Transverse colon (tissue), 4 donors: ENCODE measurements at regions not wholly inside any gene's neighbourhood (a gene's known extent, or its start where the extent isn't known, plus 50 kb on each side); places are given as distances from the start of the nearest gene placed in this dataset.

Experiments used
- DNase-seq: peaks from one replicate; pipeline ENCODE4 v3.0.0-alpha.2; 2019
- H3K27ac ChIP-seq, 4 donors: fragments of 200-600 bp; sonication (generic); 2 replicates each; pipeline ENCODE4 v1.5.1; 2016 to 2018; ENCODE audit warnings: inconsistent platforms in 4 of 4
- H3K27me3 ChIP-seq: fragments of 200-600 bp; sonication (generic); 2 replicates; pipeline ENCODE4 v1.5.1; 2017; ENCODE audit warnings: inconsistent platforms
- H3K36me3 ChIP-seq, 4 donors: fragments of 200-600 bp; sonication (generic); 2 replicates each; pipeline ENCODE4 v1.5.1; 2017 to 2019; ENCODE audit warnings: inconsistent platforms in 4 of 4
- H3K4me1 ChIP-seq, 4 donors: fragments of 200-600 bp; sonication (generic); 2 replicates each; pipeline ENCODE4 v1.5.1; 2017 to 2020; ENCODE audit warnings: inconsistent platforms in 4 of 4
- H3K4me3 ChIP-seq, 4 donors: fragments of 200-600 bp; sonication (generic); 1 replicate in 1 of 4; 2 replicates in 3 of 4; pipeline versions ENCODE4 v1.5.1 to v1.6.1; 2017 to 2019; ENCODE audit warnings: inconsistent platforms in 4 of 4
- H3K9me3 ChIP-seq, 2 donors: fragments of 200-600 bp; sonication (generic); 2 replicates each; pipeline ENCODE4 v1.5.1; 2017 to 2019; ENCODE audit warnings: inconsistent platforms in 2 of 2
- EP300 ChIP-seq: sonication (generic); formaldehyde crosslinking; IDR thresholded peaks from one replicate; pipeline ENCODE4 v1.6.1; 2017; ENCODE audit warnings: antibody characterized with exemption, low read depth
- POLR2A ChIP-seq: fragments of 450-650 bp; IDR thresholded peaks from one replicate; pipeline ENCODE4 v1.6.1; 2016; ENCODE audit warnings: antibody characterized with exemption, mild to moderate bottlenecking, moderate library complexity
- POLR2AphosphoS5 ChIP-seq, 3 donors: sonication (generic); formaldehyde crosslinking; IDR thresholded peaks; one replicate each; pipeline ENCODE4 v1.6.1; 2016; ENCODE audit warnings: antibody characterized with exemption in 3 of 3
- WGBS, 2 donors: methylation state at CpG; one replicate each; pipeline ENCODE4 v1.1.5; 2018; ENCODE audit warnings: low coverage in 1 of 2; 5-methylcytosine and 5-hydroxymethylcytosine counted together
- in situ Hi-C, 4 donors: fragments of 200-750 bp; cut with MboI; loops; one replicate each; pipeline versions ENCODE4 v1.15.0 to v1.15.1; 2017; ENCODE audit warnings: low sequenced_read_pairs in 3 of 4, low pct_ligation_motif_present in 1 of 4, low pct_unique_long_range_greater_than_20kb in 1 of 4
- intact Hi-C: fragments of 100-400 bp; cut with DNase I; formaldehyde crosslinking; loops from one replicate; pipeline ENCODE4 v1.15.1; 2023; ENCODE audit warnings: low total_unique reads
- TF ChIP-seq, protein P1 (sequence below), 5 experiments: fragments of 200-600 bp in 3 of 5; fragments of 450-650 bp in 2 of 5; sonication (generic) in 3 of 5; IDR thresholded peaks; 1 replicate in 2 of 5; 2 replicates in 3 of 5; pipeline ENCODE4 v1.5.1; 2016 to 2017; ENCODE audit warnings: antibody characterized with exemption in 5 of 5, inconsistent platforms in 3 of 5, mild to moderate bottlenecking in 2 of 5, moderate library complexity in 1 of 5

DNA sequence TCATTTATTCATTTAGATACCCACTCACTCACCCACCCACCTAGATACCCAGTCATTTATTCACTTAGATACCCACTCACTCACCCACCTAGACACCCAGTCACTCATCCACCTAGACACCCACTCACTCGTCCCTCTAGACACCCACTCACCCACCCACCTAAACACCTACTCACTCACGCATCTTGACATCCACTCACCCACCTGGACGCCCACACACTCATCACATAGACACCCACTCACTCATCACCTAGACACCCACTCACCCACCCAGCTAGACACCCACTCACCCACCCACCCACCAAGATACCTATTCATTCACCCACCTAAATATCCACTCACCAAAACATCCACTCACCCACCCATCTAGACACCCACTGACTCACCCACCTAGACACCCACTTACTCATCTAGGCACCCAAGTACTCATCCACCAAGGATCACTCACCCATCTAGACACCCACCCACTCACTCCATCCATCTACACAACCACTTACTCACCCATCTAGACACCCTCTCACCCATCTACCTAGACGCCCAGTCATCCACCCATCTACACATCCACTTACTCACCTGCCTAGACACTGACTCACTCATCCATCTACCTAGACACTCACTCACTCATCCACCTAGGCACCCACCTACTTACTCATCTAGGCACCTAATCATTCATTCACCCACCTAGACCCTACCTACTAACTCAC is 723.7 kb upstream of the RAB6C start:
- WGBS, 2 donors, result 76 to 83% methylated on average over 4 of the region's 4 CpGs
- intact Hi-C loops (no loop called here), in situ Hi-C loops (no loop called here)
- H3K4me3 ChIP-seq, result no peak overlapping the region
- H3K27ac ChIP-seq, result no peak overlapping the region
- peaks cover 5 to 14% of the 10 kb centered on the region in 2 donors for H3K9me3 ChIP-seq
- DNase-seq, result no peak
- no peaks in the 10 kb centered on the region for H3K4me1 ChIP-seq
- TF ChIP-seq, protein P1, sequence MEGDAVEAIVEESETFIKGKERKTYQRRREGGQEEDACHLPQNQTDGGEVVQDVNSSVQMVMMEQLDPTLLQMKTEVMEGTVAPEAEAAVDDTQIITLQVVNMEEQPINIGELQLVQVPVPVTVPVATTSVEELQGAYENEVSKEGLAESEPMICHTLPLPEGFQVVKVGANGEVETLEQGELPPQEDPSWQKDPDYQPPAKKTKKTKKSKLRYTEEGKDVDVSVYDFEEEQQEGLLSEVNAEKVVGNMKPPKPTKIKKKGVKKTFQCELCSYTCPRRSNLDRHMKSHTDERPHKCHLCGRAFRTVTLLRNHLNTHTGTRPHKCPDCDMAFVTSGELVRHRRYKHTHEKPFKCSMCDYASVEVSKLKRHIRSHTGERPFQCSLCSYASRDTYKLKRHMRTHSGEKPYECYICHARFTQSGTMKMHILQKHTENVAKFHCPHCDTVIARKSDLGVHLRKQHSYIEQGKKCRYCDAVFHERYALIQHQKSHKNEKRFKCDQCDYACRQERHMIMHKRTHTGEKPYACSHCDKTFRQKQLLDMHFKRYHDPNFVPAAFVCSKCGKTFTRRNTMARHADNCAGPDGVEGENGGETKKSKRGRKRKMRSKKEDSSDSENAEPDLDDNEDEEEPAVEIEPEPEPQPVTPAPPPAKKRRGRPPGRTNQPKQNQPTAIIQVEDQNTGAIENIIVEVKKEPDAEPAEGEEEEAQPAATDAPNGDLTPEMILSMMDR (IDR thresholded peaks at IDR 0.05), result no peak
- TF ChIP-seq EP300, result no peak
- no peak for TF ChIP-seq POLR2A
- TF ChIP-seq POLR2AphosphoS5 (IDR thresholded peaks at IDR 0.05), result no peak
- H3K36me3 ChIP-seq, result no peaks in the 10 kb centered on the region
- H3K27me3 ChIP-seq, result no peaks in the 10 kb centered on the region

DNA sequence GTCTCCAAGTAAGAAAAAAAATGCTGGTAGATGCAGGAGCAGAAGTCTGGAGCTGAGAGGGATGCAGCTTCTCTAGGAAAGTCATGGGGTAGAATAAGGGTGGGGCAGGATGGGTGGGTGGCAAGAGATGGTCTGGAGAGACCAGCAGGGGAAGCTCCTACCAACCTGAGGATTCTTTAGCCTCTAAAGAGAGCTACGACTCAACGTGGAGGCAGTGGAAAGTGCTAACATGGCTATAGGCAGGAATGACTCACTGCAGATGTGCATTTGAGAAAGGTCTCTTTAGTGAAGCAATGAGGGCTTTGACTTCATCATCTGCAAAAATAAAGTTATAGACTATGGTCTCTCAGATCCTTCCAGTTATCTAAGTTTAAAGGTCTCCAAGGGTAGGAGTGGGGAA is 722.8 kb upstream of the RAB6C start:
- DNase-seq, result no peak
- TF ChIP-seq POLR2AphosphoS5 (IDR thresholded peaks at IDR 0.05) (no peak), EP300 (no peak), POLR2A (no peak)
- TF ChIP-seq, protein P1 (IDR thresholded peaks at IDR 0.05), result no peak
- H3K4me3 ChIP-seq, result no peak overlapping the region
- no peaks in the 10 kb centered on the region for H3K36me3 ChIP-seq
- H3K4me1 ChIP-seq, result no peaks in the 10 kb centered on the region
- no peaks in the 10 kb centered on the region for H3K27me3 ChIP-seq
- intact Hi-C loops, result no loop called here
- H3K27ac ChIP-seq, result no peak overlapping the region
- H3K9me3 ChIP-seq, result peaks cover 5 to 14% of the 10 kb centered on the region in 2 donors
- in situ Hi-C loops, result no loop called here
- 75 to 90% methylated on average over 2 of the region's 2 CpGs for WGBS, 2 donors

DNA sequence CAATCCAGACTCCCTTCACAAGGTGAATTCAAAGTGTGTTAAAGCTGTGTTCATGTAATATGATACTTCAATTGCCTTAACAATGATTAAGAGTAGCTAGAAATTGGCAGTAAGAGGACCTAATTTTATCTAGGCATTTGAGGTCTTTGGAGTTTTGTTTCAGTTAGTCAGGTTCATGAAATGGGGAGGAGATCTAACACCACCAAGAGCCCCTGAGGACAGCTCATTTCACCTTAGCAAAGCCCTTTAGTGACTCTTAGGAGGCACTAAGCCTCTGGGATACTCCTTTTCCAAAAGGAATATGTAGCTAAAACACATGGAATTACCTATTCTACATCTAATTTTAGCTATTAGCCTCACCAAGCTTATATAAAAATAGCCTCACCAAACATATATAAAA is 716.5 kb upstream of the RAB6C start:
- H3K36me3 ChIP-seq, result no peaks in the 10 kb centered on the region
- in situ Hi-C loops (no loop called here), intact Hi-C loops (no loop called here)
- DNase-seq, result no peak
- H3K27me3 ChIP-seq, result no peaks in the 10 kb centered on the region
- H3K4me3 ChIP-seq, result no peak overlapping the region
- no peak for TF ChIP-seq POLR2AphosphoS5 (IDR thresholded peaks at IDR 0.05)
- TF ChIP-seq, protein P1 (IDR thresholded peaks at IDR 0.05), result no peak
- no peak for TF ChIP-seq POLR2A
- no peak for TF ChIP-seq EP300
- peaks cover 10 to 25% of the 10 kb centered on the region in 2 donors for H3K9me3 ChIP-seq
- H3K27ac ChIP-seq, result no peak overlapping the region
- no peaks in the 10 kb centered on the region for H3K4me1 ChIP-seq

DNA sequence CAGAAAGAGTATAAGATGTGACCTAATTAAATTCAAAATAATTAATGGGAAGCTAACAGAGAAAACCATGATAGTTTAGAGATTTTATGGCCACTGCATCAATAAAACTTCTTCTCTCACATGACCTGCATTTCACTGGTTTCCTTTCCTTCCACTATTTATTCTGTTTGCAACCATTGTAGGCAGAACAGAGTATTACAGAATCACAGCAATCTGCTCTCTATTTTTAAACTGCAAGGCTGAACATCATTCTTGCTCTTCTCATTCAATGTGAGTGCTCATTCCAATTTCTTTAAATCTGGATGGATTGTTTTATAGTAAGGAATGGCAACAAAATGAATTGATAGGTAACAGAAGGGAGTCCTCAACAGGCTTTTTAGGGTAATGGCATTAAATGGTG is 715.5 kb upstream of the RAB6C start:
- Histone ChIP-seq H3K27me3 (no peaks in the 10 kb centered on the region), H3K4me1 (no peaks in the 10 kb centered on the region), H3K4me3 (no peak overlapping the region), H3K9me3 (peaks cover 8 to 18% of the 10 kb centered on the region in 2 donors), H3K36me3 (no peaks in the 10 kb centered on the region), H3K27ac (no peak overlapping the region)
- in situ Hi-C loops, result no loop called here
- no peak for TF ChIP-seq EP300
- TF ChIP-seq POLR2A, result no peak
- TF ChIP-seq, protein P1 (IDR thresholded peaks at IDR 0.05), result no peak
- TF ChIP-seq POLR2AphosphoS5 (IDR thresholded peaks at IDR 0.05), result no peak
- intact Hi-C loops, result no loop called here
- DNase-seq, result no peak
